DOHH2 (cell line): ENCODE measurements at regions not wholly inside any gene's neighbourhood (a gene's known extent, or its start where the extent isn't known, plus 50 kb on each side); places are given as distances from the start of the nearest gene placed in this dataset.
A peak's percentile ranks its signal among the peaks of the same experiment; 100 is the strongest.

Experiments
- H3F3A ChIP-seq: fragments of 200-600 bp; sonication (generic), shearing (Covaris generic); 2 replicates; pipeline ENCODE4 v1.6.0; 2016; ENCODE audit warnings: antibody characterized with exemption, mild to moderate bottlenecking; ENCODE audit not compliant: control insufficient read depth, insufficient read depth
- H3K27ac ChIP-seq: fragments of 200-600 bp; sonication (generic); 2 replicates; pipeline ENCODE4 v1.5.1; 2014; ENCODE audit warnings: low read depth, mild to moderate bottlenecking, low read length, moderate library complexity
- H3K27me3 ChIP-seq: fragments of 200-600 bp; sonication (generic); 2 replicates; pipeline ENCODE4 v1.6.1; 2014; ENCODE audit warnings: mild to moderate bottlenecking, low read length, mixed read lengths; ENCODE audit not compliant: control insufficient read depth
- H3K36me3 ChIP-seq: fragments of 200-600 bp; sonication (generic); 2 replicates; pipeline ENCODE4 v1.6.1; 2014; ENCODE audit warnings: mild to moderate bottlenecking, low read length, moderate library complexity, mixed read lengths; ENCODE audit not compliant: control insufficient read depth
- H3K4me1 ChIP-seq: fragments of 200-600 bp; sonication (generic); 2 replicates; pipeline ENCODE4 v1.6.1; 2014; ENCODE audit warnings: mild to moderate bottlenecking, low read length, mixed read lengths; ENCODE audit not compliant: control insufficient read depth
- H3K4me2 ChIP-seq: fragments of 200-600 bp; sonication (generic); 2 replicates; pipeline ENCODE4 v1.6.0; 2014; ENCODE audit warnings: mild to moderate bottlenecking, low read length, moderate library complexity
- H3K4me3 ChIP-seq: fragments of 200-600 bp; sonication (generic); 2 replicates; pipeline ENCODE4 v1.5.1; 2014; ENCODE audit warnings: mild to moderate bottlenecking, low read length, mixed read lengths
- H3K79me2 ChIP-seq: fragments of 200-600 bp; sonication (generic); 2 replicates; pipeline ENCODE4 v1.6.1; 2014; ENCODE audit warnings: mild to moderate bottlenecking, low read length, mixed read lengths; ENCODE audit not compliant: control insufficient read depth
- H3K9me2 ChIP-seq: fragments of 200-600 bp; sonication (generic); replicated peaks from 2 replicates; pipeline ENCODE4 v1.6.1; 2014; ENCODE audit warnings: mild to moderate bottlenecking, low read length, mixed read lengths; ENCODE audit not compliant: control insufficient read depth
- H3K9me3 ChIP-seq: fragments of 200-600 bp; sonication (generic); 2 replicates; pipeline ENCODE4 v1.6.1; 2014; ENCODE audit warnings: antibody characterized with exemption, low read length, mixed read lengths; ENCODE audit not compliant: control insufficient read depth, insufficient read depth
- H4K20me1 ChIP-seq: fragments of 200-600 bp; sonication (generic); 2 replicates; pipeline ENCODE4 v1.6.0; 2014; ENCODE audit warnings: low read depth, mild to moderate bottlenecking, antibody characterized with exemption, low read length, moderate library complexity; ENCODE audit not compliant: control insufficient read depth, insufficient read depth
- CTCF ChIP-seq: fragments of 200-600 bp; sonication (generic); IDR thresholded peaks from one replicate; pipeline ENCODE4 v1.5.1; 2014; ENCODE audit warnings: antibody characterized with exemption, mild to moderate bottlenecking, low read depth, low read length; ENCODE audit not compliant: poor library complexity, severe bottlenecking
- EZH2phosphoT487 ChIP-seq: fragments of 200-600 bp; sonication (generic); IDR thresholded peaks from 2 replicates; pipeline ENCODE4 v1.6.1; 2017; ENCODE audit warnings: borderline replicate concordance, mild to moderate bottlenecking, antibody characterized with exemption, low read length, moderate library complexity, mixed read lengths

DNA sequence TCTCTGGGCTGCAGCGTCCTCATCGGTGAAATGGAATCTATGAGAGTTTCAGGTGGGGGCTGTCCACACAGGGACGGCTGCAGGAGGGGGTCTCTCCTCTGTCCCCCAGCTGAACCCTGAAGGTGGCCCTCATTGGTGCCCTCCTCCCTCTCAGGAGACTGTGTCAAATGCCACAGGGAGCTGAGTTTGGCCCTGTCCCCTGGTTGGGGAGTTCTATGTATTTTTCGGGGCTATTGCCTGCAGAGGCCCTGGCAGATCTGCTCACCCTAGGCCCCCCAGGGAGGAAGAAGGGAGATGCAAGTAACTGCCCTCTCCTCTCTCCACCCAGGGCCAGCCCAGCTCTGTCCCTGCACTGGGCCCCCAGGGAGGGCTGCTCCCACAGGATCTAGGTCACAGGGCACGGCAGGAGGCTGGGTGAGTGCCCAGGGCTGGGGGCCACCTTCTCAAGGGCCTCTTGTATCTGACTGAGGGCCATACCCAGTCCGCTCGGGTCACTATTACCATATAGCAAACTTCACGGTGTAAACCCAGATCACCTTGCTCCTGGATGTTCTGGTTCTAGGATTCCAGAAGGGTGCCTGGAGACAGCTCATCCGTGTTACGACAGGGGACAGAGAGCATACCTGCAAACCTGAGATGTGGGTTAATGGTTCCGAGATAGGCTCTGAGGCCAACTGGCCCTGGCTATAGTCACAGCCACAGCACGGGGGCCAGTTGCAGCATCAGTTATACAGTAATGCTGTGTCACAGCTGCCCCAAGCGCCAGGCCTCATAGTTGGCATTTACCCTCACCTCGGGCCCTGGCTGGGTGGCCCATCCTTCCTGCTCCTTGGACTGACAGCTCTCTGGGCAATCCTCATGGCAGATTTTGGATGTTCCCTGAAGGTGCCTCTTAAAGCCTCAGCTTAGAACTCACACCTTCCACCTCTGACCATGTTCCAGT, 102.4 kb upstream of the PRR23E start:
- Histone ChIP-seq H3K27ac (no peak overlapping the region), H3K4me1 (peaks cover 21% of the 10 kb centered on the region), H3K27me3 (peaks cover 14% of the 10 kb centered on the region), H4K20me1 (no peaks in the 10 kb centered on the region), H3F3A (no peaks in the 10 kb centered on the region), H3K9me3 (no peaks in the 10 kb centered on the region), H3K9me2 (no peaks in the 10 kb centered on the region), H3K36me3 (no peaks in the 10 kb centered on the region), H3K4me3 (no peak overlapping the region), H3K79me2 (no peaks in the 10 kb centered on the region), H3K4me2 (peak overlapping the region; percentile 2; the same call in 1 of the 2 replicates)
- TF ChIP-seq CTCF = no peak
- TF ChIP-seq EZH2phosphoT487 = no peak

GRCh38 chr3:127091376-127091775, 101.6 kb upstream of the PRR23E start:
- Histone ChIP-seq H3K4me2 (peak overlapping the region; percentile 2; the same call in 1 of the 2 replicates), H4K20me1 (no peaks in the 10 kb centered on the region), H3K4me3 (no peak overlapping the region), H3K9me3 (no peaks in the 10 kb centered on the region), H3F3A (no peaks in the 10 kb centered on the region), H3K36me3 (no peaks in the 10 kb centered on the region), H3K4me1 (peaks cover 21% of the 10 kb centered on the region), H3K27ac (no peak overlapping the region), H3K79me2 (no peaks in the 10 kb centered on the region), H3K27me3 (peaks cover 14% of the 10 kb centered on the region), H3K9me2 (no peaks in the 10 kb centered on the region)
- TF ChIP-seq CTCF = no peak
- TF ChIP-seq EZH2phosphoT487 = no peak

DNA sequence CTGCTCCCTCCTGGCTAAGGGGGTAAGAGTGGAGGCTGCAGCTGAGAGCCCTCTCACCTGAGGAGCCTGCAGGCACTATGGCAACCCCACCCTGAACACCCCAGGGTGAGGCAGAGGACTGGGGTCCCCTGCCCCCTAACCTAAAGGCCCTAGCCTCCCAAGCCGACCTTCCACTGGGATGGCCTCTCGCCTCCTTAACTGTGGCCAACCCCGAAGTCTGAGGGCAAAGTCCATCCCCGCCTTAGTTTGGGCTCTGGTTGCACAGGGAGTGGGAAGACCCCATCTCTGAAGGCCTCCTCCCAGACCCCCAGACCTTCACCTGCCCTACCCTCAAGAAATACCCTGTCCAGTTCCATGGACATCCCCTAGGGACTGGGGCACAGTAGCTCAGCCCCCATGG, 100.6 kb upstream of the PRR23E start:
- Histone ChIP-seq H3K27me3 (peaks cover 14% of the 10 kb centered on the region), H4K20me1 (no peaks in the 10 kb centered on the region), H3K27ac (no peak overlapping the region), H3K4me1 (peaks cover 21% of the 10 kb centered on the region), H3K4me2 (no peak overlapping the region), H3K4me3 (no peak overlapping the region), H3K79me2 (no peaks in the 10 kb centered on the region), H3K36me3 (no peaks in the 10 kb centered on the region), H3K9me3 (no peaks in the 10 kb centered on the region), H3F3A (no peaks in the 10 kb centered on the region), H3K9me2 (no peaks in the 10 kb centered on the region)
- TF ChIP-seq CTCF = no peak
